WTC11 (cell line): ENCODE measurements at regions not wholly inside any gene's neighbourhood (a gene's known extent, or its start where the extent isn't known, plus 50 kb on each side); places are given as distances from the start of the nearest gene placed in this dataset.
A peak's percentile ranks its signal among the peaks of the same experiment; 100 is the strongest.

Experiments
- ATAC-seq: fragments of 200-7000 bp; cut with Tn5 transposase; 2 replicates; pipeline ENCODE4 v1.10.0; 2021; ENCODE audit warnings: mild to moderate bottlenecking, moderate library complexity
- CTCF ChIA-PET: fragments of 300-600 bp; sonication (Branson Sonifier 250); formaldehyde crosslinking; loops from one replicate; lab custom pipeline; 2021; ENCODE audit warnings: antibody characterized with exemption; lab: Charles Lee
- POLR2A ChIA-PET: fragments of 350-600 bp; sonication (Branson Sonifier 250); formaldehyde crosslinking; loops from one replicate; lab custom pipeline; 2021; ENCODE audit warnings: antibody characterized with exemption; lab: Charles Lee
- DNase-seq: peaks from one replicate; pipeline ENCODE4 v3.0.0; 2021; ENCODE audit warnings: low spot score
- H3K27ac Mint-ChIP-seq: 2 replicates; pipeline ENCODE4 v1.8.0; 2021; ENCODE audit warnings: mixed read lengths
- H3K27me3 Mint-ChIP-seq: 2 replicates; pipeline ENCODE4 v1.8.0; 2021; ENCODE audit warnings: low read depth, mild to moderate bottlenecking, moderate library complexity, mixed read lengths
- H3K36me3 Mint-ChIP-seq: 2 replicates; pipeline ENCODE4 v1.8.0; 2021; ENCODE audit warnings: mixed read lengths
- H3K4me1 Mint-ChIP-seq: 2 replicates; pipeline ENCODE4 v1.8.0; 2022; ENCODE audit warnings: mixed read lengths
- H3K4me3 Mint-ChIP-seq: 2 replicates; pipeline ENCODE4 v1.8.0; 2021; ENCODE audit warnings: mild to moderate bottlenecking, moderate library complexity, mixed read lengths
- H3K9me3 Mint-ChIP-seq: 2 replicates; pipeline ENCODE4 v1.8.0; 2021; ENCODE audit warnings: mixed read lengths
- ATF1 ChIP-seq: sonication (generic); formaldehyde crosslinking; IDR thresholded peaks from 2 replicates; pipeline ENCODE4 v1.8.1; 2023; ENCODE audit warnings: mild to moderate bottlenecking, moderate library complexity, missing genetic modification reagents
- ESRRA ChIP-seq: sonication (generic); formaldehyde crosslinking; IDR thresholded peaks from 2 replicates; pipeline ENCODE4 v1.8.1; 2022; ENCODE audit warnings: mild to moderate bottlenecking, missing genetic modification reagents, borderline replicate concordance
- ETV6 ChIP-seq: sonication (generic); formaldehyde crosslinking; IDR thresholded peaks from 2 replicates; pipeline ENCODE4 v1.8.1; 2022; ENCODE audit warnings: mild to moderate bottlenecking, missing genetic modification reagents
- FOXJ3 ChIP-seq: sonication (generic); formaldehyde crosslinking; IDR thresholded peaks from 2 replicates; pipeline ENCODE4 v1.9.0; 2021; ENCODE audit warnings: missing genetic modification reagents, mild to moderate bottlenecking, borderline replicate concordance
- GABPB1 ChIP-seq: sonication (generic); formaldehyde crosslinking; IDR thresholded peaks from 2 replicates; pipeline ENCODE4 v1.8.1; 2023; ENCODE audit warnings: mild to moderate bottlenecking, missing genetic modification reagents
- GTF2I ChIP-seq: fragments of 250-450 bp; sonication (Bioruptor Pico); conservative IDR thresholded peaks from 2 replicates; pipeline ENCODE4 v1.4.0; 2021; ENCODE audit warnings: mild to moderate bottlenecking
- JUN ChIP-seq: sonication (generic); formaldehyde crosslinking; IDR thresholded peaks from 2 replicates; pipeline ENCODE4 v1.8.0; 2023; ENCODE audit warnings: mild to moderate bottlenecking, missing genetic modification reagents
- MXD4 ChIP-seq: fragments of 250-450 bp; sonication (Bioruptor Pico); IDR thresholded peaks from 2 replicates; pipeline ENCODE4 v1.8.0; 2021; ENCODE audit warnings: mild to moderate bottlenecking, moderate library complexity, borderline replicate concordance
- MYBL2 ChIP-seq: sonication (generic); formaldehyde crosslinking; IDR thresholded peaks from 2 replicates; pipeline ENCODE4 v1.8.1; 2023; ENCODE audit warnings: mild to moderate bottlenecking, moderate library complexity, missing genetic modification reagents
- NFE2L1 ChIP-seq: sonication (generic); formaldehyde crosslinking; IDR thresholded peaks from 2 replicates; pipeline ENCODE4 v1.8.1; 2023; ENCODE audit warnings: missing genetic modification reagents
- NR1H2 ChIP-seq: sonication (generic); formaldehyde crosslinking; IDR thresholded peaks from 2 replicates; pipeline ENCODE4 v1.9.0; 2021; ENCODE audit warnings: mild to moderate bottlenecking, moderate library complexity, missing genetic modification reagents
- OVOL2 ChIP-seq: fragments of 250-450 bp; sonication (Bioruptor Pico); IDR thresholded peaks from 2 replicates; pipeline ENCODE4 v1.9.0; 2021; ENCODE audit warnings: mild to moderate bottlenecking, borderline replicate concordance
- RELA ChIP-seq: sonication (generic); formaldehyde crosslinking; IDR thresholded peaks from 2 replicates; pipeline ENCODE4 v1.8.1; 2022; ENCODE audit warnings: missing genetic modification reagents, mild to moderate bottlenecking, borderline replicate concordance
- TEAD4 ChIP-seq: sonication (generic); formaldehyde crosslinking; IDR thresholded peaks from 2 replicates; pipeline ENCODE4 v1.8.0; 2022; ENCODE audit warnings: mild to moderate bottlenecking, missing genetic modification reagents
- ZNF396 ChIP-seq: fragments of 250-450 bp; sonication (Bioruptor Pico); IDR thresholded peaks from 2 replicates; pipeline ENCODE4 v1.8.0; 2021; ENCODE audit warnings: mild to moderate bottlenecking, moderate library complexity, borderline replicate concordance
- TF ChIP-seq, protein P1 (sequence below): fragments of 200-600 bp; IDR thresholded peaks from 2 replicates; pipeline ENCODE4 v1.8.0; 2022; ENCODE audit warnings: antibody characterized with exemption
- TF ChIP-seq, protein P2 (sequence below): fragments of 250-450 bp; sonication (Bioruptor Pico); IDR thresholded peaks from 2 replicates; pipeline ENCODE4 v1.9.0; 2021; ENCODE audit warnings: moderate library complexity, mild to moderate bottlenecking, inconsistent platforms, borderline replicate concordance
- TF ChIP-seq, protein P3 (sequence below): sonication (generic); formaldehyde crosslinking; IDR thresholded peaks from 2 replicates; pipeline ENCODE4 v1.8.1; 2022; ENCODE audit warnings: mild to moderate bottlenecking, missing genetic modification reagents, moderate library complexity, borderline replicate concordance
- TF ChIP-seq, protein P4 (sequence below): sonication (generic); formaldehyde crosslinking; IDR thresholded peaks from 2 replicates; pipeline ENCODE4 v1.8.1; 2022; ENCODE audit warnings: mild to moderate bottlenecking, moderate library complexity, missing genetic modification reagents
- TF ChIP-seq, protein P5 (sequence below): fragments of 250-450 bp; sonication (Bioruptor Pico); conservative IDR thresholded peaks from 2 replicates; pipeline ENCODE4 v1.9.0; 2021; ENCODE audit warnings: mild to moderate bottlenecking
- TF ChIP-seq, protein P6 (sequence below): sonication (generic); formaldehyde crosslinking; IDR thresholded peaks from 2 replicates; pipeline ENCODE4 v1.8.1; 2023; ENCODE audit warnings: mild to moderate bottlenecking, missing genetic modification reagents, borderline replicate concordance

DNA sequence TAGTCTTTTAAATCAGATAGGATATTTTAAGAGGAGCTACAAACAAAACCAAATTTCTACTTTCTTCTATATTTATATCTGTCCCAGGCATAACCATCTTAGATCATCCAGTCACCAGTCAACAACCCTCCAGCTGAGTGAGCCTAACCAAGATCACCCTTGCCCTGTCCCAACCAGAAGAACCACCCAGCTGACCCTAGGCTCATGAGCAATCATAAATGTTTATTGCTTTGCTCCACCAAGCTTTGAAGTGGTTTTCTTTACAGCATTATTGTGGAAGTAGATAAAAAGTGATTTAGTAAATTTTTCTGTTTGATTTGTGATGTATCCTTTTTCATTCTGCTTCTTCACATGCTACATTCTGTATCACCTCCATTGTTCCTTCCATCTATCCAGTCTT, 167.2 kb upstream of the PIEZO2 start:
- no peak overlapping the region for H3K4me3 Mint-ChIP-seq
- ChIA-PET CTCF (interaction anchor here (0.8 kb wide), 1 partner anchor 237 kb away, joined by 3 read pairs; no protein-coding TSS in a partner anchor), POLR2A (no interaction called here)
- no peaks in the 10 kb centered on the region for H3K27me3 Mint-ChIP-seq
- no peak for ATAC-seq
- TF ChIP-seq TEAD4 (CRISPR knock-in tag) (no peak), JUN (CRISPR knock-in tag) (no peak), ATF1 (CRISPR knock-in tag) (no peak), ESRRA (CRISPR knock-in tag) (no peak), MYBL2 (CRISPR knock-in tag) (no peak), ETV6 (CRISPR knock-in tag) (no peak), NR1H2 (CRISPR knock-in tag) (no peak), ZNF396 (CRISPR knock-in tag) (no peak), RELA (CRISPR knock-in tag) (no peak), FOXJ3 (CRISPR knock-in tag) (no peak), MXD4 (CRISPR knock-in tag) (no peak), GABPB1 (CRISPR knock-in tag) (no peak), GTF2I (CRISPR knock-in tag) (no peak), NFE2L1 (CRISPR knock-in tag) (no peak), OVOL2 (no peak)
- TF ChIP-seq, protein P1, sequence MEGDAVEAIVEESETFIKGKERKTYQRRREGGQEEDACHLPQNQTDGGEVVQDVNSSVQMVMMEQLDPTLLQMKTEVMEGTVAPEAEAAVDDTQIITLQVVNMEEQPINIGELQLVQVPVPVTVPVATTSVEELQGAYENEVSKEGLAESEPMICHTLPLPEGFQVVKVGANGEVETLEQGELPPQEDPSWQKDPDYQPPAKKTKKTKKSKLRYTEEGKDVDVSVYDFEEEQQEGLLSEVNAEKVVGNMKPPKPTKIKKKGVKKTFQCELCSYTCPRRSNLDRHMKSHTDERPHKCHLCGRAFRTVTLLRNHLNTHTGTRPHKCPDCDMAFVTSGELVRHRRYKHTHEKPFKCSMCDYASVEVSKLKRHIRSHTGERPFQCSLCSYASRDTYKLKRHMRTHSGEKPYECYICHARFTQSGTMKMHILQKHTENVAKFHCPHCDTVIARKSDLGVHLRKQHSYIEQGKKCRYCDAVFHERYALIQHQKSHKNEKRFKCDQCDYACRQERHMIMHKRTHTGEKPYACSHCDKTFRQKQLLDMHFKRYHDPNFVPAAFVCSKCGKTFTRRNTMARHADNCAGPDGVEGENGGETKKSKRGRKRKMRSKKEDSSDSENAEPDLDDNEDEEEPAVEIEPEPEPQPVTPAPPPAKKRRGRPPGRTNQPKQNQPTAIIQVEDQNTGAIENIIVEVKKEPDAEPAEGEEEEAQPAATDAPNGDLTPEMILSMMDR, result no peak
- TF ChIP-seq, protein P2, sequence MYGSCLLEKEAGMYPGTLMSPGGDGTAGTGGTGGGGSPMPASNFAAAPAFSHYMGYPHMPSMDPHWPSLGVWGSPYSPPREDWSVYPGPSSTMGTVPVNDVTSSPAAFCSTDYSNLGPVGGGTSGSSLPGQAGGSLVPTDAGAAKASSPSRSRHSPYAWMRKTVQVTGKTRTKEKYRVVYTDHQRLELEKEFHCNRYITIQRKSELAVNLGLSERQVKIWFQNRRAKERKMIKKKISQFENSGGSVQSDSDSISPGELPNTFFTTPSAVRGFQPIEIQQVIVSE (CRISPR knock-in tag), result no peak
- TF ChIP-seq, protein P3, sequence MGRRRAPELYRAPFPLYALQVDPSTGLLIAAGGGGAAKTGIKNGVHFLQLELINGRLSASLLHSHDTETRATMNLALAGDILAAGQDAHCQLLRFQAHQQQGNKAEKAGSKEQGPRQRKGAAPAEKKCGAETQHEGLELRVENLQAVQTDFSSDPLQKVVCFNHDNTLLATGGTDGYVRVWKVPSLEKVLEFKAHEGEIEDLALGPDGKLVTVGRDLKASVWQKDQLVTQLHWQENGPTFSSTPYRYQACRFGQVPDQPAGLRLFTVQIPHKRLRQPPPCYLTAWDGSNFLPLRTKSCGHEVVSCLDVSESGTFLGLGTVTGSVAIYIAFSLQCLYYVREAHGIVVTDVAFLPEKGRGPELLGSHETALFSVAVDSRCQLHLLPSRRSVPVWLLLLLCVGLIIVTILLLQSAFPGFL (CRISPR knock-in tag), result no peak
- TF ChIP-seq, protein P4, sequence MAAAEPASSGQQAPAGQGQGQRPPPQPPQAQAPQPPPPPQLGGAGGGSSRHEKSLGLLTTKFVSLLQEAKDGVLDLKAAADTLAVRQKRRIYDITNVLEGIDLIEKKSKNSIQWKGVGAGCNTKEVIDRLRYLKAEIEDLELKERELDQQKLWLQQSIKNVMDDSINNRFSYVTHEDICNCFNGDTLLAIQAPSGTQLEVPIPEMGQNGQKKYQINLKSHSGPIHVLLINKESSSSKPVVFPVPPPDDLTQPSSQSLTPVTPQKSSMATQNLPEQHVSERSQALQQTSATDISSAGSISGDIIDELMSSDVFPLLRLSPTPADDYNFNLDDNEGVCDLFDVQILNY (CRISPR knock-in tag), result no peak
- TF ChIP-seq, protein P5, sequence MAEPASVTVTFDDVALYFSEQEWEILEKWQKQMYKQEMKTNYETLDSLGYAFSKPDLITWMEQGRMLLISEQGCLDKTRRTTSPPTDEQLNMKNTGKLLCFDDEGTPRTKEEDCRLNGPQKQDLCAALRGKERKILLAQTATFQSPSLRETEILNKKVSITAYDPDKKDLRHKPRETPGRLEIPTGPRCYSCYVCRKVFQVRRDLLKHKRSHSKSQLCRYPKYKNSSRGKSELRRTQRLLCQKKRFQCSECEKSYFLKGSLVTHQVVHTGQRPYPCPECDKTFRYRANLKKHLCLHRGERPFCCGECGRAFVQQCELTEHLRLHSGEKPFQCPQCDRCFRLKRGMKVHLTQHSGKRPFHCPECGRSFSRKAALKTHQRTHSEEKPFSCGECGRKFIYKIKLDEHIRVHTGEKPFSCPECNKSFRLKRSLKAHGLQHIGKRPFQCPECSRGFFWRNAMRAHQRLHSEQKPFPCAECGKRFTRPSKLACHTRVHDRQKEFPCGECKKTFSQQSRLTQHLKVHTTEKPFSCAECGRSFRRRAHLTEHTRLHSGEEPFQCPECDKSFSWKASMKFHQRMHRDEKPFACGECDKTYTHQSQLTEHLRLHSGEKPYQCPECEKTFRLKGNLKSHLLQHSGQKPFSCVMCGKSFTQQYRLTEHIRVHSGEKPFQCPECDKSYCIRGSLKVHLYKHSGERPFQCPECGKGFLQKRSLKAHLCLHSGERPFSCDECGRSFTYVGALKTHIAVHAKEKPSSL (CRISPR knock-in tag), result no peak
- H3K9me3 Mint-ChIP-seq, result no peaks in the 10 kb centered on the region
- no peak for DNase-seq
- no peak overlapping the region for H3K27ac Mint-ChIP-seq
- no peaks in the 10 kb centered on the region for H3K4me1 Mint-ChIP-seq
- H3K36me3 Mint-ChIP-seq, result no peaks in the 10 kb centered on the region

DNA sequence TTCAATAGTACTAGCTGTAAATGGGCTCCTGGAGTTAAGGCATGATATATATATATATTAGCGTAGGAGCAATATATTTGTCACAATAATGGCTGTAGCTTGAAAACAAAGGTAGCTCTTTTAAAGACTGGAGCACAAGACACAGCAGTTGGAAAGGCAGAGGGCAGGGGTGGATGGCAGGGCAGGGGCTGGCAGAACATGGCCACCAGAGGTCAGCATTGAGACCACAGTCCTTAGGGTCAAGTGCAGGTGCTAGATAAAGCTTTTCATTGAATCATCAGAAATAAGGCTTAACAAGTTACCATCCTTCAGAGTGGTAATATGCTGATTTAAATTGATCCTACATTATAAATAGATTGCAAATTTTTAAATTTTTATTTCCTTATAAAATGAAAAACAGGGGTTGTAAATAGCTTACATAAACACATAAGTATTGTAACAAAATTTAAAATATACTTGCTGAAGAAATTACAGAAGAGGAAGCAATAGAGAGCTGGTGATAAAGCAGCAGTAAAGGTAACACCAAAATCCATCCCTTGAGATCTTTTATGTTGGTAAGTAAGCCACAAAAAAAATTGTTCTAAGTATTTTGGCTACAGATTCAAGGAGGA, 161.2 kb upstream of the PIEZO2 start:
- peak; percentile 90 for ATAC-seq
- no peaks in the 10 kb centered on the region for H3K4me1 Mint-ChIP-seq
- ChIA-PET POLR2A (no interaction called here), CTCF (interaction anchor here (0.6 to 3.7 kb wide), 46 partner anchors 8 to 739 kb away, joined by 3 to 41 read pairs (median 4); no protein-coding TSS in a partner anchor)
- H3K36me3 Mint-ChIP-seq, result peaks cover 7% of the 10 kb centered on the region
- no peaks in the 10 kb centered on the region for H3K27me3 Mint-ChIP-seq
- H3K27ac Mint-ChIP-seq, result no peak overlapping the region
- H3K4me3 Mint-ChIP-seq, result no peak overlapping the region
- TF ChIP-seq, protein P1, result peak; percentile 74
- TF ChIP-seq, protein P6, sequence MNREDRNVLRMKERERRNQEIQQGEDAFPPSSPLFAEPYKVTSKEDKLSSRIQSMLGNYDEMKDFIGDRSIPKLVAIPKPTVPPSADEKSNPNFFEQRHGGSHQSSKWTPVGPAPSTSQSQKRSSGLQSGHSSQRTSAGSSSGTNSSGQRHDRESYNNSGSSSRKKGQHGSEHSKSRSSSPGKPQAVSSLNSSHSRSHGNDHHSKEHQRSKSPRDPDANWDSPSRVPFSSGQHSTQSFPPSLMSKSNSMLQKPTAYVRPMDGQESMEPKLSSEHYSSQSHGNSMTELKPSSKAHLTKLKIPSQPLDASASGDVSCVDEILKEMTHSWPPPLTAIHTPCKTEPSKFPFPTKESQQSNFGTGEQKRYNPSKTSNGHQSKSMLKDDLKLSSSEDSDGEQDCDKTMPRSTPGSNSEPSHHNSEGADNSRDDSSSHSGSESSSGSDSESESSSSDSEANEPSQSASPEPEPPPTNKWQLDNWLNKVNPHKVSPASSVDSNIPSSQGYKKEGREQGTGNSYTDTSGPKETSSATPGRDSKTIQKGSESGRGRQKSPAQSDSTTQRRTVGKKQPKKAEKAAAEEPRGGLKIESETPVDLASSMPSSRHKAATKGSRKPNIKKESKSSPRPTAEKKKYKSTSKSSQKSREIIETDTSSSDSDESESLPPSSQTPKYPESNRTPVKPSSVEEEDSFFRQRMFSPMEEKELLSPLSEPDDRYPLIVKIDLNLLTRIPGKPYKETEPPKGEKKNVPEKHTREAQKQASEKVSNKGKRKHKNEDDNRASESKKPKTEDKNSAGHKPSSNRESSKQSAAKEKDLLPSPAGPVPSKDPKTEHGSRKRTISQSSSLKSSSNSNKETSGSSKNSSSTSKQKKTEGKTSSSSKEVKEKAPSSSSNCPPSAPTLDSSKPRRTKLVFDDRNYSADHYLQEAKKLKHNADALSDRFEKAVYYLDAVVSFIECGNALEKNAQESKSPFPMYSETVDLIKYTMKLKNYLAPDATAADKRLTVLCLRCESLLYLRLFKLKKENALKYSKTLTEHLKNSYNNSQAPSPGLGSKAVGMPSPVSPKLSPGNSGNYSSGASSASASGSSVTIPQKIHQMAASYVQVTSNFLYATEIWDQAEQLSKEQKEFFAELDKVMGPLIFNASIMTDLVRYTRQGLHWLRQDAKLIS (CRISPR knock-in tag), result no peak
- TF ChIP-seq, all 79 proteins: peak for 1
- peak; percentile 80 for DNase-seq
- peaks cover 14% of the 10 kb centered on the region for H3K9me3 Mint-ChIP-seq
